IMR-90 (cell line): ENCODE measurements at regions not wholly inside any gene's neighbourhood (a gene's known extent, or its start where the extent isn't known, plus 50 kb on each side); places are given as distances from the start of the nearest gene placed in this dataset.

Experiments
- ATAC-seq: fragments of 200-7000 bp; cut with Tn5 transposase; 2 replicates; pipeline ENCODE4 v1.9.1; 2020; ENCODE audit warnings: low read depth, mild to moderate bottlenecking, moderate library complexity
- BruUV-seq: library from RNA; stranded (reverse); fragments of 400-500 nt; replicated peaks from 2 replicates; lab custom pipeline; 2021; lab: Mats Ljungman, UMichigan
- CTCF ChIA-PET: fragments of 300-600 bp; formaldehyde crosslinking; extraction: SDS; loops from one replicate; lab custom pipeline; 2021; ENCODE audit warnings: antibody characterized with exemption; lab: Yijun Ruan, JAX
- POLR2A ChIA-PET: fragments of 300-600 bp; sonication (Branson Sonifier 250); formaldehyde crosslinking; loops from one replicate; lab custom pipeline; 2022; ENCODE audit warnings: antibody characterized with exemption; ENCODE audit not compliant: unreplicated experiment; lab: Charles Lee
- DNase-seq: peaks from one replicate; pipeline ENCODE4 v3.0.0; 2013
- H2AFZ ChIP-seq: replicated peaks from 2 replicates; pipeline ENCODE3; 2013; ENCODE audit warnings: low read length, mild to moderate bottlenecking; ENCODE audit not compliant: poor library complexity
- H2AK5ac ChIP-seq: 2 replicates; pipeline ENCODE4 v1.6.1; 2013; ENCODE audit warnings: low read depth, low read length, inconsistent platforms
- H2AK9ac ChIP-seq: replicated peaks from 2 replicates; pipeline ENCODE3; 2013; ENCODE audit warnings: mild to moderate bottlenecking, low read depth, low read length, moderate library complexity; ENCODE audit not compliant: poor library complexity
- H2BK120ac ChIP-seq: 2 replicates; pipeline ENCODE4 v1.6.1; 2013; ENCODE audit warnings: low read depth, low read length, inconsistent platforms
- H2BK15ac ChIP-seq: 3 replicates; pipeline ENCODE4 v1.6.1; 2013; ENCODE audit warnings: low read depth, low read length, inconsistent platforms
- H2BK20ac ChIP-seq: 2 replicates; pipeline ENCODE4 v1.6.1; 2013; ENCODE audit warnings: low read depth, mild to moderate bottlenecking, inconsistent platforms, low read length, moderate library complexity
- H2BK5ac ChIP-seq: 2 replicates; pipeline ENCODE4 v1.6.1; 2013; ENCODE audit warnings: mild to moderate bottlenecking, low read depth, low read length, inconsistent platforms; ENCODE audit not compliant: poor library complexity, severe bottlenecking
- H3K14ac ChIP-seq: replicated peaks from 2 replicates; pipeline ENCODE4 v1.6.1; 2013; ENCODE audit warnings: low read depth, low read length, inconsistent platforms
- H3K18ac ChIP-seq: 2 replicates; pipeline ENCODE4 v1.6.1; 2013; ENCODE audit warnings: low read depth, low read length, control low read depth
- H3K23ac ChIP-seq: 2 replicates; pipeline ENCODE4 v1.6.1; 2013; ENCODE audit warnings: low read depth, low read length, inconsistent platforms
- H3K27ac ChIP-seq: 2 replicates; pipeline ENCODE4 v1.5.1; 2013; ENCODE audit warnings: mild to moderate bottlenecking, control low read depth, low read length; ENCODE audit not compliant: insufficient read depth
- H3K27me3 ChIP-seq: 2 replicates; pipeline ENCODE4 v1.6.1; 2013; ENCODE audit warnings: low read length; ENCODE audit not compliant: control insufficient read depth, insufficient read depth
- H3K36me3 ChIP-seq: 2 replicates; pipeline ENCODE4 v1.6.1; 2013; ENCODE audit warnings: low read length, mixed read lengths; ENCODE audit not compliant: control insufficient read depth, insufficient read depth
- H3K4ac ChIP-seq: 2 replicates; pipeline ENCODE4 v1.6.1; 2013; ENCODE audit warnings: low read depth, low read length, inconsistent platforms
- H3K4me1 ChIP-seq: 2 replicates; pipeline ENCODE4 v1.6.1; 2013; ENCODE audit warnings: low read length, mixed read lengths; ENCODE audit not compliant: control insufficient read depth, insufficient read depth
- H3K4me2 ChIP-seq: 2 replicates; pipeline ENCODE4 v1.6.1; 2013; ENCODE audit warnings: low read depth, mild to moderate bottlenecking, control low read depth, low read length, moderate library complexity
- H3K4me3 ChIP-seq: 2 replicates; pipeline ENCODE4 v1.5.1; 2013; ENCODE audit warnings: low read depth, mild to moderate bottlenecking, control low read depth, low read length, moderate library complexity; ENCODE audit not compliant: insufficient read depth
- H3K56ac ChIP-seq: 2 replicates; pipeline ENCODE4 v1.6.1; 2013; ENCODE audit warnings: low read length, inconsistent platforms; ENCODE audit not compliant: insufficient read depth; ENCODE audit errors: extremely low read depth
- H3K79me1 ChIP-seq, 2 experiments: 2 replicates each; pipeline ENCODE4 v1.6.1; 2013; ENCODE audit warnings: low read length in 2 of 2, inconsistent platforms in 1 of 2, low read depth in 1 of 2
- H3K9ac ChIP-seq: 2 replicates; pipeline ENCODE4 v1.6.1; 2013; ENCODE audit warnings: low read depth, low read length, control low read depth
- H3K9me1 ChIP-seq: 2 replicates; pipeline ENCODE4 v1.6.1; 2013; ENCODE audit warnings: low read length, inconsistent platforms; ENCODE audit not compliant: insufficient read depth
- H3K9me3 ChIP-seq: 2 replicates; pipeline ENCODE4 v1.6.1; 2013; ENCODE audit warnings: low read length; ENCODE audit not compliant: control insufficient read depth, insufficient read depth
- H4K20me1 ChIP-seq: 2 replicates; pipeline ENCODE4 v1.6.1; 2013; ENCODE audit warnings: low read length, inconsistent platforms; ENCODE audit not compliant: insufficient read depth
- H4K5ac ChIP-seq: 2 replicates; pipeline ENCODE4 v1.6.1; 2013; ENCODE audit warnings: mild to moderate bottlenecking, low read depth, low read length, control low read depth
- H4K8ac ChIP-seq, 2 experiments: 2 replicates each; pipeline ENCODE4 v1.6.1; 2013; ENCODE audit warnings: low read depth in 2 of 2, low read length in 2 of 2, control low read depth in 1 of 2, inconsistent platforms in 1 of 2
- H4K91ac ChIP-seq: 2 replicates; pipeline ENCODE4 v1.6.1; 2013; ENCODE audit warnings: low read depth, low read length, inconsistent platforms; ENCODE audit not compliant: insufficient read depth
- BHLHE40 ChIP-seq: fragments of 150-350 bp; IDR thresholded peaks from 2 replicates; pipeline ENCODE4 v1.6.1; 2016; ENCODE audit warnings: mild to moderate bottlenecking, low read depth, low read length
- CEBPB ChIP-seq: IDR thresholded peaks from 2 replicates; pipeline ENCODE4 v1.6.1; 2012; ENCODE audit warnings: low read depth, low read length, improper control_type of control experiment
- CHD1 ChIP-seq: IDR thresholded peaks from 2 replicates; pipeline ENCODE4 v1.6.1; 2012; ENCODE audit warnings: low read depth, low read length, improper control_type of control experiment
- CTCF ChIP-seq: conservative IDR thresholded peaks from 2 replicates; pipeline ENCODE4 v1.5.1; 2012; ENCODE audit warnings: mild to moderate bottlenecking, low read depth, low read length, improper control_type of control experiment
- ELK1 ChIP-seq: fragments of 150-350 bp; IDR thresholded peaks from 2 replicates; pipeline ENCODE4 v1.6.1; 2016; ENCODE audit warnings: low read depth, mild to moderate bottlenecking, low read length, moderate library complexity, borderline replicate concordance
- FOS ChIP-seq: fragments of 150-350 bp; IDR thresholded peaks from 2 replicates; pipeline ENCODE4 v1.6.1; 2016; ENCODE audit warnings: low read depth, low read length
- MAFK ChIP-seq: IDR thresholded peaks from 2 replicates; pipeline ENCODE4 v1.6.1; 2012; ENCODE audit warnings: low read depth, low read length, improper control_type of control experiment
- MAZ ChIP-seq: IDR thresholded peaks from 2 replicates; pipeline ENCODE4 v1.6.1; 2012; ENCODE audit warnings: low read depth, mild to moderate bottlenecking, low read length, improper control_type of control experiment, moderate library complexity, borderline replicate concordance
- MXI1 ChIP-seq: IDR thresholded peaks from 2 replicates; pipeline ENCODE4 v1.6.1; 2012; ENCODE audit warnings: low read depth, mild to moderate bottlenecking, low read length, moderate library complexity, borderline replicate concordance
- NFE2L2 ChIP-seq: fragments of 150-350 bp; IDR thresholded peaks from 2 replicates; pipeline ENCODE4 v1.6.1; 2016; ENCODE audit warnings: low read depth, mild to moderate bottlenecking, low read length
- POLR2A ChIP-seq: IDR thresholded peaks from 2 replicates; pipeline ENCODE4 v1.6.1; 2012; ENCODE audit warnings: mild to moderate bottlenecking, low read depth, low read length
- RAD21 ChIP-seq: IDR thresholded peaks from 2 replicates; pipeline ENCODE4 v1.6.1; 2012; ENCODE audit warnings: low read length, improper control_type of control experiment
- RCOR1 ChIP-seq: IDR thresholded peaks from 2 replicates; pipeline ENCODE4 v1.6.1; 2012; ENCODE audit warnings: mild to moderate bottlenecking, low read length, improper control_type of control experiment; ENCODE audit not compliant: insufficient replicate concordance
- RFX5 ChIP-seq: IDR thresholded peaks from 2 replicates; pipeline ENCODE4 v1.8.0; 2012; ENCODE audit warnings: low read depth, mild to moderate bottlenecking, low read length, moderate library complexity
- SMC3 ChIP-seq: fragments of 150-350 bp; IDR thresholded peaks from 2 replicates; pipeline ENCODE4 v1.6.1; 2016; ENCODE audit warnings: low read depth, mild to moderate bottlenecking, antibody characterized with exemption, low read length, moderate library complexity
- USF2 ChIP-seq: fragments of 150-350 bp; IDR thresholded peaks from 2 replicates; pipeline ENCODE4 v1.6.1; 2017; ENCODE audit warnings: mild to moderate bottlenecking, antibody characterized with exemption, low read length, low read depth
- WGBS, 2 experiments: methylation state at CpG; one replicate each; pipeline versions ENCODE4 v1.1.5 to v1.1.7; 2013; ENCODE audit warnings: missing lambda C conversion rate in 2 of 2; ENCODE audit not compliant: insufficient read length in 1 of 2; ENCODE audit errors: extremely low coverage in 2 of 2; 5-methylcytosine and 5-hydroxymethylcytosine counted together
- dilution Hi-C: fragments of 300-500 bp; cut with HindIII; formaldehyde crosslinking; loops from one replicate; pipeline ENCODE4 v1.14.3; 2018; ENCODE audit warnings: low sequenced_read_pairs; ENCODE audit not compliant: unreplicated experiment
- in situ Hi-C: fragments of 300-500 bp; cut with MboI; formaldehyde crosslinking; loops from 3 replicates; pipeline ENCODE4 v1.14.3; 2019; ENCODE audit warnings: low sequenced_read_pairs, inconsistent platforms, mixed read lengths
- intact Hi-C: fragments of 100-400 bp; cut with micrococcal nuclease; formaldehyde crosslinking; loops from 2 replicates; pipeline ENCODE4 v1.10.0; 2022

- Histone ChIP-seq H3K23ac (no peak overlapping the region), H2AFZ (no peak overlapping the region), H4K91ac (no peak overlapping the region), H3K18ac (no peak overlapping the region), H2BK5ac (no peak overlapping the region), H4K20me1 (no peaks in the 10 kb centered on the region), H3K14ac (no peak overlapping the region), H4K8ac (no peak overlapping the region), H4K5ac (no peak overlapping the region), H3K4ac (no peak overlapping the region), H3K27me3 (no peaks in the 10 kb centered on the region), H3K56ac (no peak overlapping the region), H3K4me1 (no peaks in the 10 kb centered on the region), H2AK9ac (no peak overlapping the region), H3K4me2 (no peak overlapping the region), H2BK120ac (no peak overlapping the region), H2BK15ac (no peak overlapping the region), H3K9ac (no peak overlapping the region), H3K36me3 (no peaks in the 10 kb centered on the region), H3K9me1 (no peaks in the 10 kb centered on the region), H3K79me1 (no peaks in the 10 kb centered on the region), H2AK5ac (no peak overlapping the region), H3K4me3 (no peak overlapping the region), H3K9me3 (no peaks in the 10 kb centered on the region), H3K27ac (no peak overlapping the region), H2BK20ac (no peak overlapping the region)
- no CpG with 5 or more reads among the region's 2 CpGs for WGBS, 2 experiments
- DNase-seq: no peak
- ATAC-seq: no peak
- in situ Hi-C loops (no loop called here), intact Hi-C loops (no loop called here), dilution Hi-C loops (no loop called here)
- ChIA-PET POLR2A (no interaction called here), CTCF (no interaction called here)
- TF ChIP-seq ELK1 (no peak), CTCF (no peak), SMC3 (no peak), FOS (no peak), CHD1 (no peak), MAFK (no peak), RCOR1 (no peak), BHLHE40 (no peak), MAZ (no peak), USF2 (no peak), MXI1 (no peak), NFE2L2 (no peak), POLR2A (no peak), RFX5 (no peak), RAD21 (no peak), CEBPB (no peak)
- BruUV-seq: no TSS peak
These were observed 60.4 kb upstream of the OBI1 start for GRCh38 chr13:78719367-78719766.
